Stimulated activated CD4-positive, alpha-beta T cell treated with anti-CD3 and anti-CD28 coated beads, Interleukin-2, amount 100 ng/mL, for 48 hours (primary cell): ENCODE measurements at regions not wholly inside any gene's neighbourhood (a gene's known extent, or its start where the extent isn't known, plus 50 kb on each side); places are given as distances from the start of the nearest gene placed in this dataset.
"Not testable (repeated sequence)": the region's sequence is repeated elsewhere in the genome, so short reads cannot be mapped to it uniquely, and the experiment has no call there.

Experiments
- DNase-seq, 2 donors: peaks; one replicate each; pipeline ENCODE4 v3.0.0-alpha.2; 2020

DNA sequence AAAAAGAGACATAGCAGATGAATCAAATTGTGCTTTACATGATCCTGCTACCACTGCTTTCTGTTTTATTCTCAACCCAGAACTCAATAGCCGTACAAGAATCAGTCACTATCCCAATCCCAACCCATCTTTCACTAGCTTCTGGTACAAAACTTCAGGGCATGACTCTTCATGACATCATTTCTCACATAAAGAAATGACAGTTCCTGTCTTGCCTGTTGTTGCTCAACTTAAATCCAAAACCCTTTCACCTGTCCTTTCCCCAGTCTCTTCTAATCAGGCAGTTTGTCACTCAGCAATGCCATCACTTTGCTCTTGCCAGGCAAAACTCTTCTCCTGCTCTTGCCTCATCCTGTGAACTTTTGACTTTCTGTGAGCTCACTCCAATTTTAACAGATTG lies 962.8 kb downstream of the GALC start:
- no peak for DNase-seq

GRCh38 chr14:87020106-87020505 lies 972.9 kb downstream of the GALC start:
- not testable (repeated sequence) for DNase-seq

DNA sequence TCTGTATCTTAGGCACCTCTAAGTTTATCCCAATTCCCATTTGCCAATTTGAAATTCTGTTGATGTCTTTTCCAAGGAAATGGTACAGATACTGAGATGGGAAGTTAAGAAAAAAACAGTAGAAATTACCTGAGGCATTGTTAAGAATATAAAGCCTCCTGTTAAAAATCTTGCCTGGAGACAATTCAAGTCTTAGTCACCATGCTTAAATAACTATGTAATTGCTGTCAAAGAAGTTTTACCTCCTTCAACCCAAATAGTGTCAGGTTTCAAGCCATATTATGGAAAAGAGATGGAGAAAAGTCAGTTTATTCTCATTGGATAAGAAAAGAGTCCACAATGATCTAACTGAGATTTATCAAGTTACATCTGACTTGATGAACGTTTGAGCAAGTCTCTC lies 974.7 kb downstream of the GALC start:
- no peak for DNase-seq

DNA sequence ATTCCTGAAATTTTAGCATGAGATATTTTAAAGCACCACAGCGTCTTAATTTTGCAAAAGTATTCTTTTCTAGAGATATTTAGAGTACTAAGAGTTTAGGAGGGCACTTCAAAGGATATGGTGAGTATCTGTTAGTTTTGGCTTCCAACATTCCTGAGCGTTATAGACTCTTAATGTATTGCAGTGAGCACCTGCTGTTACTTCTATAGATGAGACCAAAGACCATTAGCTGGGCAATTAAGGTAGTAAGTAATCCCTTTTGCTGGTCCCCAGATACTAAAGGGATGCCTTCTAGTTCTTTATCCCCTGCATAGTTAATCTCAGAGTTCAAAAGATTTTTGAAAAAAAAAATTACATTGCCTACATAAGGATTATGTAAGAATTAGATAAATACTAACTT lies 975.6 kb downstream of the GALC start:
- no peak for DNase-seq

DNA sequence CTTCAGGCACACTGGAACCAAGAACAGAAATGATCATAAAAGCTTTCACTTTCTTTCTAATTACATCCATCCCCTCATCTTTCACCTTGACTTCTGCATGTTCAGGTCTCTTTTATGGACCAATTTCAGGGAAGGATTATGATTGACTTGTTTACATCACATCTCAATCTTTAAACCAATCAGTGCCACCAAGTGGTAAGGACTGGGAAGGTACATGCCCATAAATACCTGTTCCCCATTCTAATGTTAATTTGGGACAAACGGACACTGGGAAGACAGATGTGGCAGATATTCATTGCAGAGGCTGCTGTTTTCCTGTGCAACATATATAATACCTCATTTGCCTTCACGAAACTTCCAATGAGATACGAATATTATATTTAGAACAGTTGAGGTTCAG lies 978.1 kb downstream of the GALC start:
- no peak for DNase-seq

DNA sequence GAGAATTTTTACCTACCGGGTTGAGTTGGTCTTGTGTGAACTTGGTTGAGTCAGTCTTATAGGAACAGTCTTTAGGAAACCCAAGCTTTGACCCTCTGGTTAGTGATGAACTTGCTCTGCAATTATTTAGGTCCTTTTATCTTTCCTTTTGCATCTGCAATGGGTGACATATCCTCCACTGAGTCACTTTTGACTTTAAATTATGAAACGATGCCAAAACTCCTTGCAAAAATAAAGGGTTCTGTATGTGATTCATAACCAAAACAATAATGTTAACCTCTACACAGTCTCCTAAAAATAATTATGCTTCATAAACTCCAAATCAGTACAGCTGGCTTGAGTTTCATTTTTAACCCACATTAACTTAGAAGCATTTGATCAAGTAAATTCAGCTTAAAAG lies 979.4 kb downstream of the GALC start:
- no peak for DNase-seq

DNA sequence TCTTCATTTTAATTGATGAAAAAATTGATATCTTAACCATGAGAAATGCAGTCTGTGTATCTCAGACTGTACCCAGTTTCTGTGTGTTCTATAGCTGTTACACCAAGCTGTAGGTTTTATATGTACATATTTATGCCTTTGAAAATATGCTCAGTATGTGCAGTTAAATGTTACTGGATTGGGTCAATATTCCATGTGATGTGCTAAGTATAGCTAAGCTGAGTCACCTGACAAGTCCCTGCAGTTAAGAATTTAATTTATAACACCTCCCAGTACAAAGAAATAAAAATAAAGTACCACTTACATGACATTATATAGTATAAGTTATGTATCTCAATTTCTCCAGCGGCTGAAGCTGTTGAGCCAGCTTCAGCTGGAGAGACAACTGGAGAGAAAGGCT lies 984.0 kb downstream of the GALC start:
- no peak for DNase-seq

DNA sequence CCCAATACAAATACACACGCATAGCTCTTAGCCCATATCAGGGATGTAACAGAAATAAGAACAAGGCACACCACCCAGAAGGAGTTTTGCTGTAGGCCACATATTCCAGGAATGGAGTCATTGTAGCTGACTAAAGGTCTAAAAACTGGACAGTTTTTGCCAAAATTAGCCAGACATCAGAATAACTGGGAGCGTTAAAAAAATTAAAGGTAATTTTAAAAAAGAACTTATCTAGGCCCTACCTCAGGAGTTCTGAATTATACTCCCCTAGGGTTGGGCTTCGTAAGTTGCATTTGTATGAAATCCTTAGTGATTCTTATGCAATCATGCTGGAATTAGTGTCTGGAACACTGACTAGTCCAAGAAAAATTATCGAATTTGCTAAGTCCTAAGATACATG lies 987.7 kb downstream of the GALC start:
- no peak for DNase-seq

- DNase-seq = no peak
Measured at GRCh38 chr14:87002776-87003175, 990.2 kb downstream of the GALC start.

DNA sequence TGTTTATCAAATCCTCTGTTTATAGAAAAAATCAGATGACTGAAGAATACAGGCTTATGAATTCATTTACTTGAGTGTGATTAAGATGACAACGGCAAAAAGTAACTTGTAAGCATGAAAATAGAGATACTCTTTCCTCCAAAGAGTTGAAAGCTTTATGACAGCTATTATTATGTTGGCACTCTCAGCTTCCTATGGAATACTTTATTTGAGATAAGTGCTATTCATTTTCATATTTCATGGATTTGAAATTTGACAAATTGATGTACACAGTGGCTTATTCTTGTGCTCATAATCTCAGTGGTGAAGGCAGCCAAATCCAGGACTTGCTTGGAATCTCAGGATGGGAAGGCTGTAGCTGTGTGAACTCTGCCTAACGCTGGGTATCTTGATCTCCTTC lies 991.6 kb downstream of the GALC start:
- no peak for DNase-seq

GRCh38 chr14:87000081-87000480 lies 992.9 kb downstream of the GALC start:
- no peak for DNase-seq

DNA sequence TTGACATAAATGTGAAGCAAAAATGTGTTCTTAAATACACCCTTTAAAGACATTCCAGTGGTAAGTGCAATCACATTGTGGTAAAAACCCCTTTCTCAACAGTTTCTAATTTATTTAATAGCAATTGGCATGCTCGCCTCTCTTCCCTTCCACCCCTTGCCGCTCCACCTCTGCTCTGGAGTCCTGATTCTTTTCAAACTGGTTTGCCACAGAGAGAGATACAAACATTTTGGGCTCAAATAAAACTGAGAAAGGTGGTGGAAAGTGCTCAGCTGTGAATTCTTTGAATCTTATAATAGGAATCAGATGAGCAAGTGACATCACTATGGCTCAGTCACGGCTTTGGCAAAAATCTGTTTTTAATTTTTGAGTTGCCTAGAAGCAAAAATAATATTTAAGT lies 993.9 kb downstream of the GALC start:
- DNase-seq = no peak

DNA sequence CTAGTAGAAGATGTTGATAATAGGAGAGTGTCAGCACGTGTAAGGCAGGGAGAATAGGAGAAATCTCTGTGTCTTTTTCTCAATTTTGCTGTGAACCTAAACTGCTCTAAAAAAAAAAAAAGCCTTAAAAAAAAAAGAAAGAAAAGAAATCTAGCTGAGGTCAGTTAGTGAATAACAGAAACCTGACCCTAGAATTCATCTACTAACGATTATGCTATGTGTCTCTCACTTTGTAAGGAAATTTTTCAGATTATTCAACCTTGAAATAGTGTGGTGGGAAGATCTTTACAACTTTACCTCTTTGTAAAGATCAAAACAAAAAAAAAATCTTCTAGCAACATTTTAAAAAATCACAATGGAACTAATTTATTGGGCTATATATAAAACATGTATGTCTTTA lies 995.7 kb downstream of the GALC start:
- no peak for DNase-seq

DNA sequence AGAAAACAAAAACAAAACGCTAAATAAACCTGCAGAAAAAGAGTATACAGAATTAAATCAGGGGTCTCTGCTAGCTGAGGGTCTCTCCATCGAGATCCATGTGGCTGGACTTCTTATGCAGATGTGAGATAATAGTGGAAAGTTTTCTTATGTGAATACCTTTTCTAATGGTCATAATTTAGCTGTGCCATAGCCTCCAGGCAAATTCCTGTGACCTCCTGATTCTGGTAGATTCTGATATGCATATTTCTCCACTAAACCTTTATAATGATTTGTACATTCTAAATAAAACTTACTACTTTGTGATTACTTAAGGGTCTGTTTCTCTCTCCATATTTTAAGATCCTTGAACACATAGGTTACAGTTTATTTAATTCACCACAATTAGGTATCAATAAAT lies 1002.6 kb downstream of the GALC start:
- DNase-seq = no peak

- DNase-seq = no peak
Measured at GRCh38 chr14:86989285-86989684, 1003.7 kb downstream of the GALC start.

- DNase-seq = no peak
Measured at GRCh38 chr14:86987966-86988365, 1005.0 kb downstream of the GALC start.

- DNase-seq = no peak
Measured at GRCh38 chr14:86973177-86973576, 1019.8 kb downstream of the GALC start.

GRCh38 chr14:86971292-86971691 lies 1021.7 kb downstream of the GALC start:
- no peak for DNase-seq

- no peak for DNase-seq
Measured at GRCh38 chr14:86961106-86961716, 1031.8 kb downstream of the GALC start.

GRCh38 chr14:86955771-86956354 lies 1037.1 kb downstream of the GALC start:
- no peak for DNase-seq

- no peak for DNase-seq
Measured at GRCh38 chr14:86954623-86955022, 1038.4 kb downstream of the GALC start.

GRCh38 chr14:86946446-86946845 lies 1046.5 kb downstream of the GALC start:
- DNase-seq = no peak

DNA sequence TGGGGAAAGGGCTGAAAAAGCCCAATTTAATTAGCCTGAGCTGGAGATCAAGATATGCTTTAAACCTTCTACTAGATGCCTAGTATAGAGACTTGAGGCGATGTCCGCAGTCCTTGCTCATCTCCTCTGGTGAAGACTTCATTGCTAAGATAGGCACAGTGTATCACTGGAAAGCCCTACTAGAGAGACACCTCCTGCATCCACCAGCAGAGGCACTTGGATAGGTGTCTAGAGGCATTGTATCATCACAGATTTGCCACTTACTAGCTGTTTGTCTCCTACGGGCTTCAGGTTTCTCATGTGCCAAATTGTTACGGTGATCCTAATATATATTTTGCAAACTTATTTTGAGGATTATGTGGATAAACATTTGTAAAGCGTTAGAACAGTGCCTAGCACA lies 1048.5 kb downstream of the GALC start:
- no peak for DNase-seq

DNA sequence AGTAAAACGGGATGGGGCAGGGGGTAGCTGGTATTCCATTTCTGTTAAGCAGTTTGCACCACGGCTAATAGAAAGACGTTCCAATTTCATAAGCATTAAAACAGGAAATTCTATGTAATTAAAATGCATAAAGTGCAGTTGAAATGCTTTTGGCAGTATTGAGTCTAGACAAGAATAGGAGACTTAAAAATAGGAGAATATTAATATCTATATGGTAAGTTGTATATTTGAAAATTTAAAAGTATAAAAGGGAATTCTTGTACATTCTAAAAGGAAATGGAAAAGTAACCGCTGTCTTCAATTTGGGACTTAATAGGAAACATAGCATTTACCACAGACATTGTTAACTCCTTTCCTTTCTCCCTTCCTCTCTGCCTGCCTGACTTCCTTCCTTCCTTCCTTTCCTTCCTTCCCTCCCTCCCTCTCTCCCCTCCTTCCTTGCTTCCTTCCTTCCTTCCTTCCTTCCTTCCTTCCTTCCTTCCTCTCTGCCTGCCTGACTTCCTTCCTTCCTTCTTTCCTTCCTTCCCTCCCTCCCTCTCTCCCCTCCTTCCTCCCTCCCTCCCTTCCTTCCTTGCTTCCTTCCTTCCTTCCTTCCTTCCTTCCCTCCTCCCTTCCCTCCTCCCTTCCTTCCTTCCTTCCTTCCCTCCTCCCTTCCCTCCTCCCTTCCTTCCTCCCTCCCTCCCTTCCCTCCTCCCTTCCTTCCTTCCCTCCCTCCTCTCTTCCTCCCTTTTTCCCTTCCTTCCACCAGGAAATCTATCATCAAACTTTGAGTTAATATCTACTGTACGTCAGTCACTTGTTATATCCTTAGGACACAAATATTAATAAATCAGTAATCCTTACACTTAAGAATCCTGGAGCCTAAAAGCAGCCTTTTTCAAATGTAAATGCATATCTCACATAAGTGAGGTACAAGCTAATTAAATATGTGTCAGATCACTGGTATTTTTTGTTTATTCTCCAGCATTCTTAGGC lies 1049.3 kb downstream of the GALC start:
- DNase-seq = no peak
